Endometrium (tissue), 2 donors: ENCODE measurements at regions not wholly inside any gene's neighbourhood (a gene's known extent, or its start where the extent isn't known, plus 50 kb on each side); places are given as distances from the start of the nearest gene placed in this dataset.
"Not testable (repeated sequence)": the region's sequence is repeated elsewhere in the genome, so short reads cannot be mapped to it uniquely, and the experiment has no call there.

Source experiments
- FAIRE-seq: peaks from 2 replicates; lab custom pipeline; 2012; peaks lifted over from hg19 to GRCh38; lab: Jason Lieb, UNC
- donor health status: control.
- donor health status: control.

GRCh38 chr3:159877924-159878323, 110.7 kb upstream of the IL12A start:
- FAIRE-seq, result no peak

- FAIRE-seq, result no peak
These were observed 109.5 kb upstream of the IL12A start for GRCh38 chr3:159879146-159879545.

GRCh38 chr3:159879598-159879997, 109.0 kb upstream of the IL12A start:
- FAIRE-seq, result no peak

GRCh38 chr3:159881208-159881607, 107.4 kb upstream of the IL12A start:
- no peak for FAIRE-seq

GRCh38 chr3:159881828-159882309, 106.8 kb upstream of the IL12A start:
- no peak for FAIRE-seq

- no peak for FAIRE-seq
These were observed 106.3 kb upstream of the IL12A start for GRCh38 chr3:159882367-159882766.

GRCh38 chr3:159882790-159883779, 105.5 kb upstream of the IL12A start:
- no peak for FAIRE-seq

GRCh38 chr3:159884661-159885402, 103.8 kb upstream of the IL12A start:
- peak; percentile 37 for FAIRE-seq

- FAIRE-seq, result no peak
These were observed 102.6 kb upstream of the IL12A start for GRCh38 chr3:159886050-159886449.

GRCh38 chr3:159886530-159886929, 102.1 kb upstream of the IL12A start:
- FAIRE-seq, result not testable (repeated sequence)

GRCh38 chr3:159887168-159887567, 101.5 kb upstream of the IL12A start:
- no peak for FAIRE-seq

GRCh38 chr3:159887911-159888310, 100.7 kb upstream of the IL12A start:
- FAIRE-seq, result no peak

GRCh38 chr3:159892171-159892795, 96.4 kb upstream of the IL12A start:
- FAIRE-seq, result no peak

GRCh38 chr3:159892801-159893200, 95.8 kb upstream of the IL12A start:
- no peak for FAIRE-seq

- FAIRE-seq, result no peak
These were observed 94.2 kb upstream of the IL12A start for GRCh38 chr3:159894386-159894785.

- FAIRE-seq, result no peak
These were observed 93.2 kb upstream of the IL12A start for GRCh38 chr3:159895430-159895829.

GRCh38 chr3:159896543-159896942, 92.1 kb upstream of the IL12A start:
- FAIRE-seq, result no peak

GRCh38 chr3:159897331-159898075, 91.1 kb upstream of the IL12A start:
- FAIRE-seq, result no peak

GRCh38 chr3:159898147-159898546, 90.5 kb upstream of the IL12A start:
- no peak for FAIRE-seq

GRCh38 chr3:159899166-159899565, 89.5 kb upstream of the IL12A start:
- FAIRE-seq, result no peak

GRCh38 chr3:159902546-159903314, 85.9 kb upstream of the IL12A start:
- FAIRE-seq, result no peak
